AG04449 (cell line): ENCODE measurements at regions not wholly inside any gene's neighbourhood (a gene's known extent, or its start where the extent isn't known, plus 50 kb on each side); places are given as distances from the start of the nearest gene placed in this dataset.

Experiments used
- CTCF ChIA-PET: fragments of 350-600 bp; formaldehyde crosslinking; extraction: SDS; loops from one replicate; lab custom pipeline; 2021; ENCODE audit warnings: antibody characterized with exemption; lab: Yijun Ruan, JAX
- POLR2A ChIA-PET: fragments of 400-600, 350-600 bp; formaldehyde crosslinking; extraction: SDS; loops from one replicate; lab custom pipeline; 2020; ENCODE audit warnings: antibody characterized with exemption, inconsistent platforms; lab: Yijun Ruan, JAX
- DNase-seq: peaks from one replicate; pipeline ENCODE4 v3.0.0-alpha.2; 2010; ENCODE audit warnings: low read depth, low spot score
- H3K4me3 ChIP-seq: 2 replicates; pipeline ENCODE4 v1.5.1; 2011; ENCODE audit warnings: low read depth, mild to moderate bottlenecking, control low read depth, low read length
- TF ChIP-seq, protein P1 (sequence below): IDR thresholded peaks from one replicate; pipeline ENCODE4 v1.5.1; 2011; ENCODE audit warnings: mild to moderate bottlenecking, moderate library complexity, low read length, control low read depth, inconsistent platforms; ENCODE audit not compliant: insufficient read depth; ENCODE audit errors: missing control alignments

DNA sequence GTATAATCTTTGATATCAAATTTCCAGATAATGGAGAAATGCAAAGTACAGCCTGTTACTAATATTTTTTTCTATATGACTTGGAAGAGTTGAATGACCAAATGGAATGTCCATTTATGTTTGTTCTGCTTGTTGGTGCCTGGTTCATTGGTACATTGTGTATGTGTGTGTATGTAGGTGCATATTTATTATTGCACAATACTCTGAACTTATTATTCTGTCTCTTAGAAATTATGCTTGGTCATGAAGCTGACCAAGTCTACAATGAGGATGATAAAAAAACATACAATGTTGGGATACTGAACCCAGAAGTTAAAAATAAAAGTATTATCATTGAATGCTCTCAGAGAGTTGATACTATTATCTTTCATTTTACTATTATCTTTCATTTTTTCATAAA lies 706.3 kb downstream of the KCTD16 start:
- no peak for DNase-seq
- H3K4me3 ChIP-seq: no peak overlapping the region
- POLR2A ChIA-PET: no interaction called here
- CTCF ChIA-PET: no interaction called here
- TF ChIP-seq, protein P1, sequence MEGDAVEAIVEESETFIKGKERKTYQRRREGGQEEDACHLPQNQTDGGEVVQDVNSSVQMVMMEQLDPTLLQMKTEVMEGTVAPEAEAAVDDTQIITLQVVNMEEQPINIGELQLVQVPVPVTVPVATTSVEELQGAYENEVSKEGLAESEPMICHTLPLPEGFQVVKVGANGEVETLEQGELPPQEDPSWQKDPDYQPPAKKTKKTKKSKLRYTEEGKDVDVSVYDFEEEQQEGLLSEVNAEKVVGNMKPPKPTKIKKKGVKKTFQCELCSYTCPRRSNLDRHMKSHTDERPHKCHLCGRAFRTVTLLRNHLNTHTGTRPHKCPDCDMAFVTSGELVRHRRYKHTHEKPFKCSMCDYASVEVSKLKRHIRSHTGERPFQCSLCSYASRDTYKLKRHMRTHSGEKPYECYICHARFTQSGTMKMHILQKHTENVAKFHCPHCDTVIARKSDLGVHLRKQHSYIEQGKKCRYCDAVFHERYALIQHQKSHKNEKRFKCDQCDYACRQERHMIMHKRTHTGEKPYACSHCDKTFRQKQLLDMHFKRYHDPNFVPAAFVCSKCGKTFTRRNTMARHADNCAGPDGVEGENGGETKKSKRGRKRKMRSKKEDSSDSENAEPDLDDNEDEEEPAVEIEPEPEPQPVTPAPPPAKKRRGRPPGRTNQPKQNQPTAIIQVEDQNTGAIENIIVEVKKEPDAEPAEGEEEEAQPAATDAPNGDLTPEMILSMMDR: no peak

- TF ChIP-seq, protein P1: no peak
- ChIA-PET CTCF (no interaction called here), POLR2A (no interaction called here)
- no peak for DNase-seq
- H3K4me3 ChIP-seq: no peak overlapping the region
These were observed 702.4 kb downstream of the KCTD16 start for GRCh38 chr5:144873076-144873475.

- TF ChIP-seq, protein P1: no peak
- no peak overlapping the region for H3K4me3 ChIP-seq
- POLR2A ChIA-PET: no interaction called here
- CTCF ChIA-PET: interaction anchor here (0.8 kb wide), 1 partner anchor 10 kb away, joined by 3 read pairs; no protein-coding TSS in a partner anchor
- DNase-seq: no peak
These were observed 693.4 kb downstream of the KCTD16 start for GRCh38 chr5:144864118-144864517.

GRCh38 chr5:144857454-144857853 lies 686.8 kb downstream of the KCTD16 start:
- no peak for DNase-seq
- ChIA-PET CTCF (no interaction called here), POLR2A (no interaction called here)
- no peak overlapping the region for H3K4me3 ChIP-seq
- TF ChIP-seq, protein P1: no peak

DNA sequence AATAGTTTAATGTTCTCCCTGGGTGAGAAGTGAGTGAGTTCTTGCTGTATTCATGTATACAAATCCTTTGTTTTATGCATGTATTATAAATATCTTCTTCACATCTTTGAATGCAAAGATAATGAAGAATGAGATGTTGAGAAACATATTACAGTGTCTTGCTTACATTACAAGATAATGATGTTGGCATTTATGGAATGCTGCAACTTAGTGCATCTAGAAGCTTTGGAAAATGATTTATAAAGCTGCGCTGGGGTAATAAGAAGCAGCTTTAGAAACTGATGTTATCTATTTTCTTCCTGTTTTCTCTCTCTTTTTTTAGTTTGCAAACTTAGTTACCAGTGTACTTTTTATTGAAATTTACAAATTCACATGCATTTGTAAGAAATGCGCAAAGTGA lies 673.4 kb downstream of the KCTD16 start:
- no peak for DNase-seq
- CTCF ChIA-PET: no interaction called here
- TF ChIP-seq, protein P1: no peak
- no peak overlapping the region for H3K4me3 ChIP-seq
- POLR2A ChIA-PET: interaction anchor here (1.0 kb wide), 1 partner anchor 9 kb away, joined by 3 read pairs; no protein-coding TSS in a partner anchor

DNA sequence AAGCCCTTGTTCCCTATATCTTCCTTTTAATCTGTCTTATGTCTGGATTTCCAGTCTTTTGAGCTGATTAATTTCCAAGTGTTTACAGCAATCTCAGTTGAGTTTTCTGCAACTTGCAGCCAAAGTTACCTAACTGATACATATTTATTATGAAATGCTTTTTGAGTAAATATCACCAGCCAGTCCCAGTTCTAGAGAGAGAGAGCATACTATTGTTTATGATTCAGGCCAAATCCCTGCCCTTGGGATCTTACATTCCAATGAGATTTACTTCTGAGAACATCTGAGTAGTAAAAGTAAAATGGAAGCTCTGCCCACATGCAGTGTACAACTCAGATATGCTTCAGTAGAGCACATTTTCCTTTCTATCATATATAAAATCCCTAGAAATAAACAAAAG lies 661.7 kb downstream of the KCTD16 start:
- CTCF ChIA-PET: no interaction called here
- H3K4me3 ChIP-seq: no peak overlapping the region
- TF ChIP-seq, protein P1: no peak
- POLR2A ChIA-PET: no interaction called here
- no peak for DNase-seq
